ENCODE measurements at regions not wholly inside any gene's neighbourhood (a gene's known extent, or its start where the extent isn't known, plus 50 kb on each side); places are given as distances from the start of the nearest gene placed in this dataset.

- TF ChIP-seq CTCF (IDR thresholded peaks at IDR 0.05) (no peak), EP300 (IDR thresholded peaks at IDR 0.05) (no peak), POLR2A (IDR thresholded peaks at IDR 0.05) (no peak)
Observed at GRCh38 chr15:100777821-100778220, 101.8 kb upstream of the ALDH1A3 start.

Data from ovary (tissue), 3 donors.